Activated CD4-positive, alpha-beta T cell treated with anti-CD3 and anti-CD28 coated beads, Interleukin-2, Interleukin-6, amounts not matched to agents 100 ng/mL and 50 ng/mL, durations not matched to agents 16 hours and 8 hours (primary cell): ENCODE measurements at regions not wholly inside any gene's neighbourhood (a gene's known extent, or its start where the extent isn't known, plus 50 kb on each side); places are given as distances from the start of the nearest gene placed in this dataset.

Source experiments
- DNase-seq: peaks from one replicate; pipeline ENCODE4 v3.0.0-alpha.2; 2020

DNA sequence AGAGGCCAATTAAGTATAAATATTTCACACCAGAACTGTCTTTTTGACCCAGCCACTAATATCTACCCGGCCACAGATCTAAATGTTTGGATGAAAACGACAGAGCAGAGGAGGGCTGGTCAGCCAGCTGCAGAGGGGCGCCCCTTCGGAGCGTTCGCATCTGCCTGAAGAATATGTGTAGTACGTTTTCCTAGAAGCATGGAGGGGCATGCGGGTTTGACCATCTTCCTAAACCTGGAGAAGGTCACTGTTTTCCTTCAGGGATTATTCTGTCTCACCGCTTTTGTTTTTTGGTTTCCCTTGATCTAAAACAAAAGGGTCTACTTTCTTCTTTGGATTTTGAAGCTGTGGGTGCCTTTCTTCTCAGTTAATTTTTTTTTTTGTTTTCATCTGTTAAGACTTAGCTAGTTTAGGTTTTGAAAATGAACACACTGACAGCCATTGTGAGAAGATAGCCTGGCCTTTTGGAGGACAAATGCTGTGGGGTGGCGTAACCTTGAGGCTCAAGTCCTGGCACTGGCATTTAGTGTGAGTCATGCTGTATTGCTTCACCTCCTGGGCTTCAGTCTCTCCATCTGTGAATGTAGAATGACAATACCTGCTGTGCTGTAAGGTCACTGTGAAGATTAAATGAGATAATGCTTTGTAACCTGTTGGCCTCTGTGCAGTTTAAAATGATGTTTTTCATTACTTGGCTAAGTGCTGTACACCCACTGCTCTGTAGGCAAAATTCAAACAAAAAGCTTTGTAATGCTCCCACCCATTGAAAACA lies 74.1 kb upstream of the IRF2BP2 start:
- DNase-seq, result no peak

DNA sequence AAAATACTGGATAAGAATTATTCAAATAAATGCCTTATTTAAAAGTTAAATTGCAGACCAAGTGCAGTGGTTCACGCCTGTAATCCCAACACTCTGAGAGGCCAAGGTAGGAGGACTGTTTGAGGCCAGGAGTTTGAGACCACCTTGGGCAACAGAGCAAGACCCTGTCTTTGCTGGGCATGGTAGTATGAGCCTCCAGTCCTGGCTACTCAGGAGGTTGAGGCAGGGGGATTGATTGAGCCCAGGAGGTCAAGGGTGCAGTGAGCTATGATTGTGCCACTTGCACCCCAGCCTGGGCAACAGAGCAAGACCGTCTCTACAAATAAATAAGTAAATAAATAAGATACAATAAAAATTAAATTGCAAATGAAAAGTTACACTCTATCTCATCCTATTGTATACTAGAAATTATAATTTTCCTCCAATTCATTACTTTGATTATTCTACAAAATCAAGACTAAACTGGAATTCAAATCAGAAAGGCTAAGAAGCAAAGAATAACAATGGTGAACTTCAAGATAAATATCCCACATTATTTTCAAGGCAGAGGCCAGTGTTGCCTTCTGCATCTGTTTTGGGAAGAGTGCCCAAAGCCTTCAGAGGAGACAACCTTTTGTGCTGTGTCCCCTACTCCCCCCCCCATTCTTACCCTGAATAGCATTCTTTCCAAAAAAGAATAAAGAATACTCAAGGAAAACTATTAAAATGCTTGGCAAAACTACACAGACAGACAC lies 73.3 kb upstream of the IRF2BP2 start:
- DNase-seq, result no peak

DNA sequence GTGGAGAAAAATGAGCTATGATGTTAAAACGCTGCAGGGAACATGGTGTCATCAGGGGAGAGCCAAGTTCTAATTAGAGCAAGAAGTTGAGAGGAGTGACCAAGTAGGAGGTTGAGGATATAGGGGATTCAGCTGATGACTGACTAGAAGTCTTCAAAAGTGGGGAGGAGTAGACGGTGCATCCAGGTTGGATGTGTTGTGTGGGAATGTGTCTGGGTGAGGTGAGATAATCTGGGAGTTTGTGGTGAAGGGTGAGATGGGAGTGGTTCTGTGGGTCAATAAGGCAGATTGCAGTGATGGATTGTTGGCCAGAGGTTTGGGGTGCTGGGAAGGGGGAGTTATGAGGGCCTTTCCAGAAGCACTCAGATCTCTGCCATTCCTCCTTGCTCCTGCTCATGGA lies 72.0 kb upstream of the IRF2BP2 start:
- DNase-seq, result no peak

DNA sequence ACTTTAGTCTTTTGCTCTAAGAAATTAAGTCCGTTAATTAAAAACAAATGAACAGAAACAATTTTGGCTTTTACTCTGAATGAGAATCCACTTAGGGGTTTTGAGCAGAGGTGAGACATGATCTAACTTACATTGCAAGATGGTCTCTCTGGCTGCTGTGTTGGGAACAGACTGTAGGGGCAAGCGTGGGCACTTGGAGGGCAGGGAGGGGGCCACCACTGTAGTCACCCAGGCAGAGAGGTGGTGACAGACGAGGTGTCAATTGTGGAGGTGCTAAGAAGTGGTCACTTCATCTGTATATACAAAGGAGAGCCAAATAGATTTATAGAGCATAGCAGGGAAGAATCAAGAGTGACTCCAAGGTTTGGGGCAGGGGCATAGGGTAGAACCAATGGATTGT lies 71.1 kb upstream of the IRF2BP2 start:
- no peak for DNase-seq

DNA sequence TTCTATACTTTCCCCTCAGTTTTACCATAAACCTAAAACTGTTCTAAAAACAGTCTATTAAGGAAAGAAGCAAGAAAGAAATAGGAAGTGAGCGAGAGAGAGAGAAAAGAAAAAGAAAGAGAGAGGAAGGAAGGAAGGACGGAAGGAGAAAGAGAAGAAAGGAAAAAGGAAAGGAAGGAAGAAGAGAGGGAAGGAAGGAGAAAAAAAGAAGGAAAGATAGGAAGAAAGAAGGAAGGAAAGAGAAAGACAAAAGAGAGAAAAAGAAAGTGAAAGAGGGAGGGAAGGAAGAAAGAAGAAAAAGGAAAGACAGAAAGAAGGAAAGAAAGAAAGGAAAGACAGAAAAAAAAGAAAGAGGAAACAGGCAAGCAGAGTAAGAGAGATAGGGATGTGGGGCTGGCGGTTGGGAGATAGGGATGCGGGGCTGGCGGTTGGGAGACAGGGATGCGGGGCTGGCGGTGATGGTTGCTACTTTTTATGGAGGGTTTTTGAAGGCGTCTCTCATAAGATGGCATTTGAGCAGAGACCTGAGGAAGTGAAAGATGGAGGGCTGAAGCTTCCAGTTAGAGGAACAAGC lies 70.4 kb upstream of the IRF2BP2 start:
- no peak for DNase-seq

DNA sequence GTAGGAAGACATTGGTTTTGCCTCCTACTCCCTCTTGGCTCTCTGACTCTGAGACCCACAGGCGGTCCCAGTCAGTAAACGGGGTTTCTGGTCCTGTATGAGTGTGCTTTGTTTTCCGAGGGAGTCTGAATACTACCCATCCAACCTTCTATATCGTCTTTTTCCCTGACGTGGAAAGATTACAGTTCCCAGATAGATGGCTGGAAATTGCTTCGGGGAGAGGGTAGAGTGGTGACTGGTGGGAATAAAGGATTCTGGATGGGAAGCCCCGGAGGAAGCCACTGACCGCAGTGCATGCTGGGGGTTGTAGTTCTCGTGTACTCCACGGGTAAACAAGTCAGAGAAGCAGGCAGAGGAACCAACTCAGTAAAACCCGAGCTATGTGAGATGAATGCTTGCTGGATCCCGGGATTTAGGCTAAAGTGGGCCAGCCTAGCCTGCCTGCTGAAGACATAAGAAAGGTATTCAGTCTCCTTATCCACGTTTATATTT lies 66.2 kb upstream of the IRF2BP2 start:
- peak; percentile 67 for DNase-seq

DNA sequence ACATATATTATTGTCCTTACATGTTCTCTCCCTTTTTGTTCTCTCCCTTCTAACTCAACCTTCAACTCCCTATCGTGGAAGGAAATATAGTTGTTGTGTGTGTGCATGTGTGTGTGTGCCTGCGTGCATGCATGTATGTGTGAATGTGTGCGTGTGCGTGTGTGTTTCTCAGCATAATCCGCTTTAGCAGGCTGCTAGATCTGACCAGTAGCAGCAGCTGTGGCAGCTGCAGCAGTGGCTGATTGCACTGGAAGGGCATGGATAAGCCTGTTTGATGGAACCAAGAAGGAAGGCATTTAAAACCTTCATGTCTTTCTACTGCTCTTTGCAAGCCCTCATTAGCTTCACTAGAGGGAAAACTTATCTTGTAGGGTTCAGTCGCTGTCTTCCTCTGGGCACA lies 65.6 kb upstream of the IRF2BP2 start:
- no peak for DNase-seq

DNA sequence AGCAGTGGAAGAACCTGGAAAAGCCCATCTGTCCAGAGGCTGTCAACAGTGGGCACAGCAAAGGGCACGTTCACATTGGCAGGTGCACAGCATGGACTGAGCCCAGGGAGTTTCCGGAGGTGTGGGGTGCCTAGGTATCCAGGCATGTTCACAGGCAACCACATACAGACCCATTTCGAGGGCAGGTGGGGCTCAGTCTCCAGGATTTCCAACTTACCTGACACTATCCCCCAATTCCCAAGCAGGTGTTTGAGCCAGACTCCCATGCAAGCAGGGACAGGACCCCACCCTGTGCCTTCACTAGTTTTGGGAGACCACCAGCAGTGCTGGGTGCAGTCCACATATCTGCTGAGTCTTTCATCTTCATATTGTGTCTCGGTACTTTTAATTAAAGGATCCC lies 65.0 kb upstream of the IRF2BP2 start:
- no peak for DNase-seq

DNA sequence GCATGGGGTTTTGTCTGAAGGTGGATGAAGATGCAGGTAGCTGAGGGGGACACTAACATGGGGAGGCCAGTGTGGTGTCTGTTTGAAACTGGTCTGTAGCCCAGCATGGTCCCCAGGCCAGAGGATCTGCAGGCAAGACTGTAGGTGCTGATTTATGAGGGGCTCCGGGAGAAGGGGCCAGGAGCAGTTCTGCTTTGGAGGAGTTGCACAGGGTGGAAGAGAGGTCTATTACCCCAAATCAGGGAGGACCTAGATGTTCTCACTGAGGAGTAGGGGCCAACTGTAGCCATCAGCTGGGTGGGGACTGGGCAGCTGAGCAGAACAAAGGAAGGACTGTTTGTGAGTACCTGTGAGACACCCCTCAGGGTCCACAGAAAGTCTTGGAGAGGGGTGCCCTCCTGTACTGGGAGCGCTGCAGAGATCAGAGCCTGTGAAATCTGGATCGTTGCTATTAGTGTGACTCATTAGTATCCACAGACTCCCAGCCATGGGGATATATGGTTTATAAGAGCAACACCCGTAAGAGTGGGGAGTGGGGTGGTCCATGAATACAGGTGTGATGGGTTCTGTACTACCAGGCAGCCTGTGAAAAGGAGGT lies 64.3 kb upstream of the IRF2BP2 start:
- no peak for DNase-seq

DNA sequence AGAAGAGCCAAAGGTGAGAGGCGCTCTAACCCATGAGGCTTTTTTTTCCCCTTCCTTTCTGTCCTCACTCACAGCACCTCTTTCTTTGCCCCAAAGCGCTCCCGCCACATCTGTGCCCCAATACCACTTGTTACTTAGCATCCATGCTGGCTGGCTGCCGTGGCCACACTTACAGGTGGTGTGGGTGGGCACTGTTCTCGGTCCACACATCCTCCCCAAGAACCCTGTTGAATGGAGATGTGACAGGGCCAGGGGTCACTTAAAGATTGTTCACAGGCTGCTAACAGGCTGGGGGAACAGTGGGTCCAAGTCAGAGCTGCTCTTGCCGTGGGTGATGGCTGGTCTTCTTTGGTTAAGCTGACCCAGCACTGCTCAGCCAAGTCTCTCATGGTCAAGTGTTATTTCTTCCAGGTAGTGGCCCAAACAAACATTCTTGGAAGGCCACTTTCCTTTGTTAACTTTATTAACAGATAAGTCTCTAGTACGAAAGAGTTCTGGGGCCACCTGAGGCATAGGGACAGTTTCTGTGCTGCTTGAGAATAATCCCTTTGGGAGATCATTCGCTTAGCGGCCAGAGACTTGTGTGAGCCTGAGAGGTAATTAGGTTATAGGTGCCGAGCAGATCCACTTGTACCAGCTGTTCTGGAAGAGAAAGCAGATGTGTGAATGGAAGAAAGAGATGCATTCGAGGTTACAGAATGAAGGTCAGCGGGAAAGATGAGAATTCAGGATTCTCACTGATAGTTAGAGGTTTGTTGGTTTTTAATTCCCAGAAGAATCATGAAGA lies 62.6 kb upstream of the IRF2BP2 start:
- no peak for DNase-seq

DNA sequence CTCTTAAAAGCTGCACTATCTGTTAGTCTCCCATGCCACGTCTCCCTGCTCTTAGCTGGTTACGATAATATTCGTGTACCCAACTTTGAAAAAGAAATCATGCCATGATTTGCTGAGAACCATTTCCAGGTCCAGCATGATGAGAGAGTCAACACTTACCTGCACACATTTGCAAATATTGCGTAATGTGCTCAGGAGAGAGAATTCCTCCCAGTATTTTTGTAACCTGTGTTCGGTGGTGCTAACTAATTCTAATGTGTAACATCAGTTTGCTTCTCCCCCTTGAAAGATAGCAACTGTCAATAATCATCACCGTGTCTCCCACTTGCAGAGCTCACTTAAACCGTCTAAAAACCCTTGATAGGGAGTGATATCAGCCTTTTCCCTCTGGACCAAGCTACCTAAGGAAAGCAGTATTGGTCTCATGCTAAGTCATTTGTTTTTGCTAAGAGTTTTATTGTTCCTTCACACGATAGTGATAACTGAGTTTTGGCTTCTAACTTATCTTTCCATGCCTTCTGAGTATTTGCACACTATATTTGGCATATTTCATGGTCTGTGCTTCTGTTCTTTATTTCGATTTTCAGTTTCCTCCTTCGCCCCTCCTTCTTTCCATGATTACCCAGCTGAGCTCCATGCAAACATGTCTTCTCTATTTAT lies 61.1 kb upstream of the IRF2BP2 start:
- DNase-seq, result no peak

DNA sequence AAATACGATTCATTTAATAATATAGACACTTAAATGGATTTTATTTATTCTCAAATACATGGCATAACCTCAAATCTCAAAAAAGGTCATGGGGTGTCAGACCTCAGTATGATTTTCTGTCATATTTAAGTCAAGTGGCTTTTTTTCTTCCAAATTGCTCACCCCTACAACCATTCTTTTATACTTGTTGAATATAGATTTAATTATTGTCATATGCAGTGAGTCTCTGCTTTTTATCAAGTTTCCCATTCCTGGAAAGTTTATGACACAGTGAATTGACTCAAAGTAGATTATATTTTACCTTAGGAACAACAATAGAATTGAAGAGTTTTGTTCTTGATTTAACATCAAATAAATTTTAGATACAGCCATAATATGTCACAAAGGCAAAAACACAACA lies 59.5 kb upstream of the IRF2BP2 start:
- DNase-seq, result no peak

DNA sequence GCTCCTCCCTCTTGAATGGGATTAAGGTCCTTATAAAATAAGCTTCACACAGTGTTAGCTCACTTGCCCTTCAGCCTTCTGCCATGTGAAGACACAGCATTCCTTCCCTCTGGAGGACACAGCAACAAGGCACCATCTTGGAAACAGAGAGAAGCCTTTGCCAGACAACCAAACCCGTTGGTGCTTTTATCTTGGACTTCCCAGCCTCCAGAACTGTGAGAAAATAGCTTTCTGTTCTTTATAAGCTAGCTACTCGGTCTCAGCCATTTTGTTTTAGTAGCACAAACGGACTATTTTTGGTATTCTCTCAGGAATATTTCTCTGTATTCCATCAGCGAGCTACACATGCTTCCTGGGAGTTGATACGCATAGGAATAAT lies 58.6 kb upstream of the IRF2BP2 start:
- DNase-seq, result no peak

DNA sequence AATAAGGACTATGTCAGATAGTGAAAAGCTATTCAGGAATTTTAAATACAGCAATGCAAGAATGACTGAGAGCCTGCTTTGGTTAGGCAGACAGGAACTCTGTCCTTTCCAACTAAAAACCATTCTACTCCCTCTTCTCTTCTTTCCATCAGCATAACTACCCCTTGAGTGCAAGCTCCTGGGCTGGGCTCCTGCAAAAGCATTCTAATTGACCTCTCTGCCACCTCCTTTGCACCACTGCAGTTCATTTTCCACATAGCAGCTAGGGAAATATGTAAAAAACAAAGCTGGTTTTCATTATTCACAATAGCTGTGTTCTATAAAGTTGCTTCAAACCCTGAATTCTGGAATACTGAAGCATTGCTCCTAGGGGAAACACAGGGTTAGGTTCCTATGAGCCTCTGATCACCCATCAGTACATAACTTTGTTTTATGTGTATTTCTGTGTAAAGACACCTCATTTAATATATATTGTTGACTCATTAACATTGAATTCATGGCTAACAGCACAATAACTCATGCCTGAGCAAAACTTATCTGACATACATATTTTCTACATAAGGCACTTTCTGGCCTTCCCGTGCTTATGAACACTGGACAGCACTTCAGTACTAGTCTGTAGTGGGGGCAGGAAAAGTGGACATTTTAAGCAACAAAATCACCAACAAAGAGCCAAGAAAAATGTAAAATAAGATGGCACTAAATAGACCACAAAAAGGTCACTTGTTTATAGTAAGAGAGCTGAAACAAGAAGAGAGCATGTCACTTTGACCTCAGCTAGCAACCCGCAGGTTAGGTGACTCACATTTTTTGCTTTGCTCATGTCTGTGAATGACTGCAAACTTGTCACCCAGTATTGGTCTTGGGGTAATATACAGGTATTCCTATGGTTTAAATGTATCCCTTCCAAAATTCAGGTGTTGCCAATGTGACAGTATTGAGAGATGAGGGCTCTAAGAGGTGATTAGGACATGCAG lies 57.9 kb upstream of the IRF2BP2 start:
- DNase-seq, result peak; percentile 11

DNA sequence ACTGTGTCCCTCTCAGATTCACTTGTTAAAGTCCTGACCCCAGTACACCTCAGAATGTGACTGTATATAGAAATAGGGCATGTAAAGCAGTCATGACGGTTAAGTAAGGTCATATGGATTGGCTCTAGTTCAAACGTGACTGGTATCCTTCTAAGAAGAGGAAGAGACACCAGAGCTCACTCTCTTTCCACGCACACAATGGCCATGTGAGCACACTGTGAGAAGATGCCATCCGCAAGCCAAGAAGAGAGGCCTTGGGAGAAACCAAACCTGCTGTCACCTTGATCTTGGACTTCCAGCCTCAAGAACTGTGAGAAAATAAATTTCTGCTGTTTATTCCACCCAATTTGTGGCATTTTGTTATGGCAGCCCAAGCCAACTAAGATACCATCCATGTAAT lies 56.8 kb upstream of the IRF2BP2 start:
- DNase-seq, result no peak

DNA sequence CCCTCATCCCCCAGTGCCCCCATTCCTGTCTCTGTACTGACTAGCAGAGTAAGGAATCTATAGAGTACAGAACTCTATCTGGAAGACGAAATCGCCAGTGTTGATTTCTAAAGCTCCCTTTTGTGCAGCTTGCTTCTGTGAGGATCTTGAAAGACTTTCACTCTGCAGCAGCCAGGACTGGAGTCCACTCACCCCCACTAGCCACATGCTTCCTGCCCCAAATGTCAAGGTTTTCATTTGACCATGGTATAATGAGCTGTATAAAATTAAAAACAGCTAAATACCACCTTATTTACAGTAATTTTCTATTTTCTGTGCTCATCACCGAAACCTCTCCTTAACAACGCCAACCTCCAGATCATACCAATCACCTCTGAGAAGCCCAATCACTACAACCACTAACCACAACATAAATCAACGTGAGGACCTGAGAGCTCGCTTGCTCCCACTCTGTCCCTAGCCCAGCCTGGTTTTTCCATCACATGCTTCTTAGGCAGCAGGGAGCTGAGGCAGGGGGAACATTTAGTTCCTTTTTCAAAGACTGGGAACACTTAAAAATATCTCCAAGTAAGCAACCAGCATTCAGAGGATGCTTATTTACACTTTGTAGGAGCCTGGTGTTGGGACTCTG lies 56.1 kb upstream of the IRF2BP2 start:
- no peak for DNase-seq

DNA sequence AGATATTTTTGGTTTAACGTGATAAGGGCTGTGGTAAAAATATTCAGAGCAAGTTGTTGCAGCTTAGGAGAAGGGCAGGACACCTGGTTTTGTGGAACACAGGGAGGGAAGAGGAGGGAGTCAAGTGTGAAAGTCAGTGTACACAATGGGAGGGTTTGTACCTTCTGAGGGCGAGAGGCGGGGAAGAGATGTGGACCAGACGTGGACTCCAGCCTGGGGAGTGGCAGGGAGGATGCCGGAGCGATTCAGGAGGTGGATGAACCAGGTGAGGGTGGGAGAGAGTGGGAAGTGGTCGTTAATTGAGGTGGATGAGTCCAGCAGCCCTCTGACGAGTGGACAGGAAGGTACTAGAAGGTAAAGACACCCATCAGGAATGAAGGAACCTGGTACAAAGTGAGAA lies 52.2 kb upstream of the IRF2BP2 start:
- no peak for DNase-seq

DNA sequence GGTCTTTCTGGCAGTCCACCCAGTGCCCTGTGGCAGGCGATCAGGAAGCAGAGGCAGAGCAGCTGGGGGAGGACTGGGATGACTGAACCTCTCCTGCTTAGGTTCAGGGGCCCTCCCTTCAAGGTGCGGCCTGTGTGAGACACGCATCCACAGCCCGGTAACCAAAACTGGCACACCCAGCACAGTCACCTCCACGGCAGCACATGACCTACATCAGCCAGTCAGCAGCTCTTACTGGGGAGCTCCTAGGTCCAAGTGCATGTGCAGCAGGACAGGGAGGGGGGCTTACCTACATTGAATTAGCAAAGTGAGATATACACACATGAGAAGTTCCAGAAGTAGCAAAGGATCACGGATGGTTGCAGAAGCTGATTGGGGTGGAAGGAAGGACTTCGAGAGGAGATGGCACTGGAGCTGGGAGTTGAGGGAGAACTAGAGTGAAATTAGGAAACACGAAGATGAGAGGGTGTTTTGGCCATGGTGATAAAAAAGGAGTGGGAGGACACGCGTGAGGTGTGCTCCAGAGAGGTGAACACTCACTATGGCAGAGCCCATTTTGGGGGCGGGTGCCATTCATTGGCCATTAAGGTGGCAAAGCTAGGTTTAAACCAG lies 51.4 kb upstream of the IRF2BP2 start:
- no peak for DNase-seq

DNA sequence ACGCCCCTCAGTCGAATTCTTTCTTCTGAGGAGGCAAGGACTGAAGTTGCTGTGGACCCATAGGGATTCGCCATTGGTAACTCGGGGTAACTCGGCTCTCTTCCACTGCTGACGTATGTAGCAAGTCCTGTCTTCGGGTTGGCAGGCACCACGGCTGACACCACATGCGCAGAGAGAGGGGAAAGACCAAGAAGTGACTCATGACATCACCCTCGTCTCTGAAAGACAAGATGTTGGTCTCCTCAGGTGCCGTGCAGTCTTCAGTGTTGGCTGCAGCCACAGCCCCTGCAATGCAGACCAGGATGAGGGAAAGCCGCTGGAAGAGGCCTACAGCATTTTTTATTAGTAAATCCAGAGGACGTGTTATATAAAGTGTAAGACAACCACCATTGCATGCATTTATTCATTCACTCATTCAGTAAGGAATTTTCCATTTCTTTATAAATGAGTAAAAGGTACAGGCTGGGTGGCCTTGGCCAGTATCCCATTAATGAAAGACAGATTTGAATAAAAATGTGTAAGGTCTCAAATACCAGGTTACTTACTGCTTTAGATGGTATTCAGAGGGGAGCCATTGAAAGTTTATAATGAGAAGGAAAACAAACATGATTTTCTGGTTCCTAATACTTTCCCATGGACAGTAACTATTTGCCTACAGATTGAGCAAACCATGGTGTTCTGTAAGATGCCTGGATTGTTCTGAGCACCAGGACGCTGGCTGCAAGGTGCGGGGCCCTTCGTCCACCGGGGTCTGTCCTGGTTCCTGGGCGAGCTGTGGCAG lies 50.7 kb upstream of the IRF2BP2 start:
- no peak for DNase-seq
